HUES48 (cell line): ENCODE measurements at regions not wholly inside any gene's neighbourhood (a gene's known extent, or its start where the extent isn't known, plus 50 kb on each side); places are given as distances from the start of the nearest gene placed in this dataset.

Source experiments
- H3K27ac ChIP-seq: one replicate; pipeline ENCODE4 v1.7.0; 2013; ENCODE audit warnings: low read depth, low read length, inconsistent platforms
- H3K27me3 ChIP-seq: 2 replicates; pipeline ENCODE4 v1.6.1; 2013; ENCODE audit warnings: mild to moderate bottlenecking, low read length; ENCODE audit not compliant: control insufficient read depth, insufficient read depth
- H3K36me3 ChIP-seq: 2 replicates; pipeline ENCODE4 v1.6.1; 2013; ENCODE audit warnings: low read length; ENCODE audit not compliant: control insufficient read depth, insufficient read depth
- H3K4me1 ChIP-seq: 2 replicates; pipeline ENCODE4 v1.6.1; 2013; ENCODE audit warnings: mild to moderate bottlenecking, low read length; ENCODE audit not compliant: control insufficient read depth, insufficient read depth
- H3K4me3 ChIP-seq: 2 replicates; pipeline ENCODE4 v1.5.1; 2013; ENCODE audit warnings: mild to moderate bottlenecking, low read depth, low read length
- H3K9ac ChIP-seq: 2 replicates; pipeline ENCODE4 v1.6.1; 2013; ENCODE audit warnings: mild to moderate bottlenecking, low read depth, low read length, moderate library complexity
- H3K9me3 ChIP-seq: 2 replicates; pipeline ENCODE4 v1.6.1; 2013; ENCODE audit warnings: low read length; ENCODE audit not compliant: control insufficient read depth, insufficient read depth

- H3K4me1 ChIP-seq, result no peaks in the 10 kb centered on the region
- no peaks in the 10 kb centered on the region for H3K36me3 ChIP-seq
- H3K9ac ChIP-seq, result no peak overlapping the region
- H3K9me3 ChIP-seq, result no peaks in the 10 kb centered on the region
- H3K27me3 ChIP-seq, result no peaks in the 10 kb centered on the region
- no peak overlapping the region for H3K27ac ChIP-seq
- H3K4me3 ChIP-seq, result no peak overlapping the region
Measured at GRCh38 chr3:96022676-96023075, 791.7 kb upstream of the EPHA6 start.

- no peak overlapping the region for H3K4me3 ChIP-seq
- H3K9ac ChIP-seq, result no peak overlapping the region
- no peaks in the 10 kb centered on the region for H3K9me3 ChIP-seq
- H3K27me3 ChIP-seq, result no peaks in the 10 kb centered on the region
- no peaks in the 10 kb centered on the region for H3K36me3 ChIP-seq
- no peak overlapping the region for H3K27ac ChIP-seq
- H3K4me1 ChIP-seq, result no peaks in the 10 kb centered on the region
Measured at GRCh38 chr3:96027718-96028117, 786.7 kb upstream of the EPHA6 start.

GRCh38 chr3:96039632-96040031, 774.8 kb upstream of the EPHA6 start:
- Histone ChIP-seq H3K4me3 (no peak overlapping the region), H3K27ac (no peak overlapping the region), H3K9me3 (peaks cover 3% of the 10 kb centered on the region; the same call in 1 of the 2 replicates), H3K27me3 (no peaks in the 10 kb centered on the region), H3K36me3 (no peaks in the 10 kb centered on the region), H3K4me1 (no peaks in the 10 kb centered on the region), H3K9ac (no peak overlapping the region)

- no peaks in the 10 kb centered on the region for H3K36me3 ChIP-seq
- H3K9me3 ChIP-seq, result no peaks in the 10 kb centered on the region; the same call in none of the 2 replicates
- no peaks in the 10 kb centered on the region for H3K27me3 ChIP-seq
- no peaks in the 10 kb centered on the region for H3K4me1 ChIP-seq
- H3K9ac ChIP-seq, result no peak overlapping the region
- H3K27ac ChIP-seq, result no peak overlapping the region
- H3K4me3 ChIP-seq, result no peak overlapping the region
Measured at GRCh38 chr3:96059301-96059700, 755.1 kb upstream of the EPHA6 start.

- Histone ChIP-seq H3K9ac (no peak overlapping the region), H3K9me3 (0 out of 2 replicates have a peak, but pooled peaks cover 10% of the 10 kb centered on the region), H3K4me1 (no peaks in the 10 kb centered on the region)
Measured at GRCh38 chr3:96069065-96069464, 745.3 kb upstream of the EPHA6 start.

GRCh38 chr3:96070678-96071077, 743.7 kb upstream of the EPHA6 start:
- Histone ChIP-seq H3K4me1 (no peaks in the 10 kb centered on the region), H3K36me3 (no peaks in the 10 kb centered on the region), H3K9me3 (0 out of 2 replicates have a peak, but pooled peaks cover 10% of the 10 kb centered on the region)

More at GRCh38 chr3:96069065-96069464, 745.3 kb upstream of the EPHA6 start:
- no peaks in the 10 kb centered on the region for H3K36me3 ChIP-seq
- H3K27me3 ChIP-seq, result no peaks in the 10 kb centered on the region
- H3K27ac ChIP-seq, result no peak overlapping the region
- H3K4me3 ChIP-seq, result no peak overlapping the region

GRCh38 chr3:96071097-96071496, 743.3 kb upstream of the EPHA6 start:
- Histone ChIP-seq H3K27ac (no peak overlapping the region), H3K9me3 (0 out of 2 replicates have a peak, but pooled peaks cover 10% of the 10 kb centered on the region), H3K4me1 (no peaks in the 10 kb centered on the region), H3K36me3 (no peaks in the 10 kb centered on the region), H3K9ac (no peak overlapping the region), H3K27me3 (no peaks in the 10 kb centered on the region), H3K4me3 (no peak overlapping the region)

More at GRCh38 chr3:96070678-96071077, 743.7 kb upstream of the EPHA6 start:
- Histone ChIP-seq H3K27ac (no peak overlapping the region), H3K4me3 (no peak overlapping the region), H3K27me3 (no peaks in the 10 kb centered on the region), H3K9ac (no peak overlapping the region)

- H3K27ac ChIP-seq, result no peak overlapping the region
Measured at GRCh38 chr3:96072226-96072625, 742.2 kb upstream of the EPHA6 start.

GRCh38 chr3:96083610-96084009, 730.8 kb upstream of the EPHA6 start:
- H3K9ac ChIP-seq, result no peak overlapping the region
- H3K36me3 ChIP-seq, result no peaks in the 10 kb centered on the region
- H3K4me1 ChIP-seq, result peaks cover 1% of the 10 kb centered on the region; the same call in 1 of the 2 replicates
- no peaks in the 10 kb centered on the region for H3K27me3 ChIP-seq
- no peak overlapping the region for H3K4me3 ChIP-seq
- H3K27ac ChIP-seq, result no peak overlapping the region
- no peaks in the 10 kb centered on the region for H3K9me3 ChIP-seq

More at GRCh38 chr3:96072226-96072625, 742.2 kb upstream of the EPHA6 start:
- 0 out of 2 replicates have a peak, but pooled peaks cover 10% of the 10 kb centered on the region for H3K9me3 ChIP-seq
- no peaks in the 10 kb centered on the region for H3K4me1 ChIP-seq
- no peaks in the 10 kb centered on the region for H3K36me3 ChIP-seq
- H3K9ac ChIP-seq, result no peak overlapping the region
- no peaks in the 10 kb centered on the region for H3K27me3 ChIP-seq
- no peak overlapping the region for H3K4me3 ChIP-seq

GRCh38 chr3:96086018-96086417, 728.4 kb upstream of the EPHA6 start:
- Histone ChIP-seq H3K9ac (no peak overlapping the region), H3K9me3 (peaks cover under 1% of the 10 kb centered on the region; the same call in 1 of the 2 replicates), H3K36me3 (no peaks in the 10 kb centered on the region), H3K4me3 (no peak overlapping the region), H3K27ac (no peak overlapping the region), H3K27me3 (no peaks in the 10 kb centered on the region), H3K4me1 (no peaks in the 10 kb centered on the region)

- H3K9ac ChIP-seq, result no peak overlapping the region
Measured at GRCh38 chr3:96101006-96101560, 713.3 kb upstream of the EPHA6 start.

More at GRCh38 chr3:96101006-96101560, 713.3 kb upstream of the EPHA6 start:
- Histone ChIP-seq H3K36me3 (no peaks in the 10 kb centered on the region), H3K27me3 (no peaks in the 10 kb centered on the region), H3K4me3 (peak overlapping the region; percentile 17; the same call in 1 of the 2 replicates), H3K9me3 (no peaks in the 10 kb centered on the region), H3K4me1 (peaks cover 6% of the 10 kb centered on the region), H3K27ac (no peak overlapping the region)
